LNCaP clone FGC (cell line): ENCODE measurements at regions not wholly inside any gene's neighbourhood (a gene's known extent, or its start where the extent isn't known, plus 50 kb on each side); places are given as distances from the start of the nearest gene placed in this dataset.

Source experiments
- DNase-seq: peaks from one replicate; pipeline ENCODE4 v3.0.0-alpha.2; 2011; ENCODE audit warnings: low read depth
- H3K4me3 ChIP-seq: 2 replicates; pipeline ENCODE4 v1.5.1; 2011; ENCODE audit warnings: mild to moderate bottlenecking, low read depth, low read length, control low read depth
- CTCF ChIP-seq: IDR thresholded peaks from 2 replicates; pipeline ENCODE4 v1.5.1; 2012; ENCODE audit warnings: mild to moderate bottlenecking; ENCODE audit not compliant: control insufficient read depth, insufficient read depth; ENCODE audit errors: extremely low read depth

- TF ChIP-seq CTCF: no peak
Measured at GRCh38 chr10:9009505-9009904, 955.0 kb downstream of the GATA3 start.

GRCh38 chr10:9010093-9010492 lies 955.6 kb downstream of the GATA3 start:
- H3K4me3 ChIP-seq: no peak overlapping the region
- no peak for TF ChIP-seq CTCF
- DNase-seq: no peak

More at GRCh38 chr10:9009505-9009904, 955.0 kb downstream of the GATA3 start:
- no peak overlapping the region for H3K4me3 ChIP-seq
- DNase-seq: no peak

GRCh38 chr10:9010931-9011670 lies 956.6 kb downstream of the GATA3 start:
- H3K4me3 ChIP-seq: no peak overlapping the region
- TF ChIP-seq CTCF: no peak
- no peak for DNase-seq

DNA sequence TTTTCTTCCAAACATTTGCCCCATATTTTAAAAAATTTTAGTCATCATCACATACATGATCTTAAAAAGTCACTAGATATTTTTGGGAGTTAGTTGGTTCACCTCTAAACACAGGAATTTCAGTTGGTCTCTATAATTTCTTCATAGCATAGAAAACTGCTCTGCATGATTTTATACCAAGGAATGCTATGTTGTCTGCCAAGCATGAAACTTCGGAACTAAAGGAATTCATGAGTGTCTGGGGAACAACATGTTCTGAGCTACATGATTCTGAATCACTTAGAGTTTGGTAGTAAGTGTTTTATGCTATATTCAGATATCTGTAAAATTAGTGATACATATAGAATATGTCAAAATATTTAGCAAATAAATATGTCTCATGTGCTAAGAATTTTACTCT lies 957.8 kb downstream of the GATA3 start:
- no peak for DNase-seq
- no peak for TF ChIP-seq CTCF

DNA sequence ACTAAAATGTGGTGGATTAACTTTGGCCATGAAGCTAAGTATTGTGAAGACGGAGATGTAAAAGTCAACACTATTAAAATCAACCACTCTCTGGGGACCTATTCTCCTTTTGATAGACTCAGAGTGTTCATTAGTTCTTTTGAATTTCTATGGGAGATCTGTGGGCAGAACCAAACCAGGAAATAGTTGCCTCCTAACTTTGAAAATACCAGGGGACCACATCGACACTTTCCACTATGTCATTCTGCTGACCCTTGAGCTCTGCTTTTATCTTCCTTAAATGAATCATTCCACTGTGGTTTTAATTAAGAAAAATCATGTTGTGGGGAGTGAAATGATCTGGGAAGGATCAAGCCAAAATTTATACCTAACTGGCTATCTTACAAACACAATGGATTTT lies 960.5 kb downstream of the GATA3 start:
- no peak for TF ChIP-seq CTCF
- DNase-seq: no peak
- no peak overlapping the region for H3K4me3 ChIP-seq

More for the DNA sequence above, 957.8 kb downstream of the GATA3 start:
- no peak overlapping the region for H3K4me3 ChIP-seq

DNA sequence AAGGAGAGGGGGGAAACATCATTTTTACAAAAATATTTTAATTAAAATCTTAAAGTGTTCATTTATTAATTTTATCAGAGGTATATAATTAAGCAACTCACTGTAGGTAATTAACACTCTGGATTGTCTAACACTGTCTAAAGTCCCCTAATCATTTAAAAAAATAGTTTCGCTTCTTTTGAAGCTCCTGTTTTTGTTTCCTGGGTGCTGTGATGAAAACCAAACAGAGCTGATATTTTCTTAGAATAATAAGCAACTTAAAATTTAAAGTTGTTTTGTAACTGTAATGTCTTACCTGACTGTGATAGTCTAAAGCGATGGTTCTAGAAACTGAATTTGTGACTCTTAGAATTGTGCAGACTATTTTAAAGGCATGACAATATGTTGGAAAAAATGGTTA lies 961.0 kb downstream of the GATA3 start:
- no peak overlapping the region for H3K4me3 ChIP-seq
- DNase-seq: no peak

More for the DNA sequence above, 961.0 kb downstream of the GATA3 start:
- no peak for TF ChIP-seq CTCF
